GM12873 (cell line): ENCODE measurements at regions not wholly inside any gene's neighbourhood (a gene's known extent, or its start where the extent isn't known, plus 50 kb on each side); places are given as distances from the start of the nearest gene placed in this dataset.

ENCODE experiments used
- TF ChIP-seq, protein P1 (sequence below): IDR thresholded peaks from 2 replicates; pipeline ENCODE4 v1.5.1; 2012; ENCODE audit warnings: low read depth, mild to moderate bottlenecking, moderate library complexity, low read length, control low read depth; ENCODE audit not compliant: insufficient read depth; ENCODE audit errors: missing control alignments

- TF ChIP-seq, protein P1, sequence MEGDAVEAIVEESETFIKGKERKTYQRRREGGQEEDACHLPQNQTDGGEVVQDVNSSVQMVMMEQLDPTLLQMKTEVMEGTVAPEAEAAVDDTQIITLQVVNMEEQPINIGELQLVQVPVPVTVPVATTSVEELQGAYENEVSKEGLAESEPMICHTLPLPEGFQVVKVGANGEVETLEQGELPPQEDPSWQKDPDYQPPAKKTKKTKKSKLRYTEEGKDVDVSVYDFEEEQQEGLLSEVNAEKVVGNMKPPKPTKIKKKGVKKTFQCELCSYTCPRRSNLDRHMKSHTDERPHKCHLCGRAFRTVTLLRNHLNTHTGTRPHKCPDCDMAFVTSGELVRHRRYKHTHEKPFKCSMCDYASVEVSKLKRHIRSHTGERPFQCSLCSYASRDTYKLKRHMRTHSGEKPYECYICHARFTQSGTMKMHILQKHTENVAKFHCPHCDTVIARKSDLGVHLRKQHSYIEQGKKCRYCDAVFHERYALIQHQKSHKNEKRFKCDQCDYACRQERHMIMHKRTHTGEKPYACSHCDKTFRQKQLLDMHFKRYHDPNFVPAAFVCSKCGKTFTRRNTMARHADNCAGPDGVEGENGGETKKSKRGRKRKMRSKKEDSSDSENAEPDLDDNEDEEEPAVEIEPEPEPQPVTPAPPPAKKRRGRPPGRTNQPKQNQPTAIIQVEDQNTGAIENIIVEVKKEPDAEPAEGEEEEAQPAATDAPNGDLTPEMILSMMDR, result no peak
Observed at GRCh38 chr2:147577998-147578380, 266.8 kb upstream of the ACVR2A start.

DNA sequence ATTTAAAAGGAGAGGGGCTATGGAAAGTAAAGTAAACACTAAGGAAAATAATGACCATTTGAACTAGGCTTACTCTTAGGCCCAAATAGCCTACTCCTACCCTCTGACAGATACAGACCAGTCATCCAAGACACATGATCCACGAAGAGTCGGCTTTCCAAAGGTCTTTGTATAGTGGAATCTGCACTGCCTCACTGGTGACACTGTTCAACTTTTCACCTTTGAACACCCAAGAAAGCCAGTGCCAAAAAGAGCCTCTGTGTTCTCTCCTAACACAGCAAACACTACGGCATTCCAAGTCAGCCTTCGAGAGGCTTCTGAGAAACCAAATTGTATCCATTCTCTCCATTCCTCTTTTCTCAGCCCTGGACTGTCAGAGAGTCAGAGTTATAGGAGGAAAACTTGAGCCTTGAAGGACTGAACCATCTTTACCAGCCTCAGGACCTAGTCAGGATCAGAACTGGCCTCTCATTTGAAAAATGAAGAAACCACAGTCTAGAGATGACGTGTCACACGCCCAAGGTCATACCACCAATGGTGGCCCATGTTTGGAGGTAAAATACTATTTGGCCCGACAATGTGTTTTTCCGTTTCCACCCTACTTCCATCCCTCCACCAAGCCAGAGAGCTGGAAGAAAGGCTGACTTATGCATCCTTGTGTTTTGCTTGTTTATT lies 267.4 kb upstream of the ACVR2A start:
- TF ChIP-seq, protein P1, result no peak

DNA sequence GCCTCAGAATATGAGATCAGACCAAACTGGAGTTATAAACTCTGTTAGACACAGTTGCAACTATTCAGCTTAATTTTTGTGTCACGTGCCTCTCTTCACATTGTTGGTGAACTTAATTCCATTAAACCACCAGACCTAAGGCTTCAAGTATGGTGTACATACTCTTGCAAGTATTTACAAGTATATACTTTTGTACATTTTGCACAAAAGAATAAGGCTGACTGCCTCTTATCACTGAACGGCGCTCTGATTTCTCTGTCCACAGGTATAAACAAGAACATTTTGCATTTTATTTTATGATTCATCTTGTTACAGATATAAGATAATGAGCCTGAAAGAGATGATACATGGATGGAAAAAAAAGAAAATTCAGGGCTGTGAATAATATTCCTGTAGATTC lies 269.7 kb upstream of the ACVR2A start:
- TF ChIP-seq, protein P1, result no peak

GRCh38 chr2:147572622-147573021 lies 272.2 kb upstream of the ACVR2A start:
- TF ChIP-seq, protein P1, result no peak

DNA sequence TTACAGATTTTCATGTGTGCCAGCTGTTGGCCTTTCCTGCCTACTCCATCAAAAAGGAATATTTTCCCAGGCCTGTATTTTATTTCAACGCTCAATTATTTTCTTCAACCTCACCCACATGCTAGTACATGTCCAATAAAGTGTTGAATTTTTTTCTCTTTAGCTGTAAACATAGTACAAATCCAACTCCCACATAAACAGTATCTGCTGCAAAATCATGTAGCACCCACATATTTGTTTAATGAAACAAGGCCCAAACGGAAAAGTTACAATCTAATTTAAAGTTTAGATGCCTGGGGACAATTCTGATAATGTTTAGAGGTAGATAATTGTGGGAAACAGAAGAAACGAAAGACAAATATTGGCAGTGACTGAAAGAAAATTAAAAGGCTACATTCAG lies 275.4 kb upstream of the ACVR2A start:
- TF ChIP-seq, protein P1, result no peak

DNA sequence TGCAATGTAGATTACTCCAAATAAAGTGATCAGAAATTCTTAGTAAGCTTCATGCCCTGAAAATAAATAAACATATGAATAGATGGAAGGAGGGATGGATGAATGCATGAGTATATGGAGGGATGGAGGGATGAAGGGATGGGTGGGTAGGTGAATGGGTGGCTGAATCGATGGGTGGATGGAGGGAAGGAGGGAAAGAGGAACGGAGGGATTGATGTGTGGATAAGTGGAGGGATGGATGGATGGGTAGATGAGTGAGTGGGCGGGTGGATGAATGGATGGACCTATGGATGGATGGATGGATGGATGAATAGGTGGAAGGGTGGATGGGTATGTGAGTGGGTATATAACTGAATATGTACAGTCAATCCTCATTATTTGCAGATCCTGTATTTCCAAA lies 276.7 kb upstream of the ACVR2A start:
- TF ChIP-seq, protein P1, result no peak

DNA sequence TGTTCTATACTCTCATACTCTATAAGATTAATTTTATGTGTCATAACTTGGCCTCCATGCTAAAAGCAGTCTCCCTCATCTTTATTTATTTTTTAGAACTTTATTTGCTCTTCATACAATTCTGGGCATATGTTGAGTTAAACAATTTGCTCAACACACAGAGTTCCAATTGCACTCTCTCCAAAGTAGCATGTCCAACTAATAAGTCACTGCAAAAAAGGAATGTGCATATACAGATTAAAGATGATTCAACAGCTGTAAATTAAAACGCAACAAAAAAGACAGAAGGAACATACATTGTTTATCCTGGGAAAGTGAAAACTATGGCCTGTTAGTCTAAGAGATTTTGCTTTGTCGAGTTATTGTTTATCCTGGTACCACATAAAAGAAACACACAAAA lies 277.7 kb upstream of the ACVR2A start:
- TF ChIP-seq, protein P1, result no peak
